ENCODE measurements at regions not wholly inside any gene's neighbourhood (a gene's known extent, or its start where the extent isn't known, plus 50 kb on each side); places are given as distances from the start of the nearest gene placed in this dataset.

DNA sequence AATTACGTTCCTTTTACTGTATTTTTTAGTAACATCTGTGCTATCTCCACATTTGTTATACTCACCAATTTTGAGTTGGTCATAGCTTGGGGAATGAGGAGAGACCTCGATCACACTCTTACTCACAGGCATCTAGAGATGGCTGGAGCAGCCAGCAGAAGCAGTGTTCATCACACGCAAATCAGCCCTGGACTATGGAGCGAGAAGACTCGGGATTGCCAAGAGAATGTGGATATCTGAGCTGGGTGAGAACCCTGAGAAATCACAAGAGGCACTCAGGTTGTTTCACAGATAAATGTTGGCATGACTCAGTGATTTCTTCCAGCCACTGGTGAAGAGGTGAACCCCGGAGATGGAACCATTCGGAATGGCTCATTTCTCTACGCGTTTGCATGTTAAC lies 820.1 kb upstream of the IGFBP3 start:
- no peak for DNase-seq (ENCODE audit: extremely low read depth in 1 of 11, low read depth in 9 of 11, low spot score in 4 of 11)

- no peak for DNase-seq (ENCODE audit: extremely low read depth in 1 of 11, low read depth in 9 of 11, low spot score in 4 of 11)
Measured at GRCh38 chr7:46739518-46740234, 818.6 kb upstream of the IGFBP3 start.

- DNase-seq (ENCODE audit: extremely low read depth in 1 of 11, low read depth in 9 of 11, low spot score in 4 of 11): no peak
Measured at GRCh38 chr7:46738796-46739195, 817.7 kb upstream of the IGFBP3 start.

- no peak for DNase-seq (ENCODE audit: extremely low read depth in 1 of 11, low read depth in 9 of 11, low spot score in 4 of 11)
Measured at GRCh38 chr7:46738165-46738564, 817.1 kb upstream of the IGFBP3 start.

GRCh38 chr7:46725838-46726237 lies 804.8 kb upstream of the IGFBP3 start:
- no peak for DNase-seq (ENCODE audit: extremely low read depth in 1 of 11, low read depth in 9 of 11, low spot score in 4 of 11)

DNA sequence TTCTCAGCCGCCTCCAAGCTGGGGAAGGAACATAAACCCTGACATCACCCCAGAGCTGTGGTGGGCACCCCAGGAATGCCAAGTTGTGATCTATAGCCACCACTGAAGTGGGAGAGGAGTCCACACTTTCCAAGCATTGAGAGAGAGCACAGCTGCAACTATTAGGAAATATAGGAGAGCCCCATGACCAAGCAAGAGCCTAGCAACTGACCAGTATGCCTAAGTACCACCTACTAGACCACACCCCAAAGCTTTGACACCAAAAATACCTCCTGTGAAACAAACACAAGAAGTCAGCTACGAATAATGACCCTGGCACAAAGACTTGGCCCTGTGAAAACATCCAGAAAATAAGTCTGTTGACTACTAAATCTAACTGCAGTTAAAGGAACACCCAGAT lies 804.1 kb upstream of the IGFBP3 start:
- no peak for DNase-seq (ENCODE audit: extremely low read depth in 1 of 11, low read depth in 9 of 11, low spot score in 4 of 11)

- no peak for DNase-seq (ENCODE audit: extremely low read depth in 1 of 11, low read depth in 9 of 11, low spot score in 4 of 11)
Measured at GRCh38 chr7:46723742-46724141, 802.7 kb upstream of the IGFBP3 start.

DNA sequence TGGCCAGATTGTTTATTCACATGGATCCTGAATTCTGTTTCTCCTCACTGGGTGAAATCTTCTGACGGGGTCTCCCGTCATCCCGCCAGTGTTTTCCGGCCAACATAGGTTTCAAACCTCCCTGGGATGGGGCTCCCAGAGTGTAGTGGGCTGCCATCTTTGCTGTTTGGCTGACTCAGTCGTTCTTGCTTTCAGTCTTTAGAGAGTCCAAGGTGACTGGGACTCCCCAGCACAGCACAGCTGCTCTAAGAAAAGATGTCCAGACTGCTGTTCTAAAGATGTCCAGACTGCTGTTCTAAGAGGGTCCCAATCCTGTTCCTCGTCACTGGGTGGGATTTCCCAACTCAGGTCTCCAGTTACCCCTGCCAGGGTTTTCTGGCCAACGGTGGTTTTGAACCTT lies 801.9 kb upstream of the IGFBP3 start:
- no peak for DNase-seq (ENCODE audit: extremely low read depth in 1 of 11, low read depth in 9 of 11, low spot score in 4 of 11)

- no peak for DNase-seq (ENCODE audit: extremely low read depth in 1 of 11, low read depth in 9 of 11, low spot score in 4 of 11)
Measured at GRCh38 chr7:46720761-46721160, 799.7 kb upstream of the IGFBP3 start.

- no peak for DNase-seq (ENCODE audit: extremely low read depth in 1 of 11, low read depth in 9 of 11, low spot score in 4 of 11)
Measured at GRCh38 chr7:46719616-46720015, 798.5 kb upstream of the IGFBP3 start.

- DNase-seq (ENCODE audit: extremely low read depth in 1 of 11, low read depth in 9 of 11, low spot score in 4 of 11): no peak
Measured at GRCh38 chr7:46716926-46717325, 795.9 kb upstream of the IGFBP3 start.

- no peak for DNase-seq (ENCODE audit: extremely low read depth in 1 of 11, low read depth in 9 of 11, low spot score in 4 of 11)
Measured at GRCh38 chr7:46715579-46715978, 794.5 kb upstream of the IGFBP3 start.

GRCh38 chr7:46714904-46715303 lies 793.8 kb upstream of the IGFBP3 start:
- no peak for DNase-seq (ENCODE audit: extremely low read depth in 1 of 11, low read depth in 9 of 11, low spot score in 4 of 11)

DNA sequence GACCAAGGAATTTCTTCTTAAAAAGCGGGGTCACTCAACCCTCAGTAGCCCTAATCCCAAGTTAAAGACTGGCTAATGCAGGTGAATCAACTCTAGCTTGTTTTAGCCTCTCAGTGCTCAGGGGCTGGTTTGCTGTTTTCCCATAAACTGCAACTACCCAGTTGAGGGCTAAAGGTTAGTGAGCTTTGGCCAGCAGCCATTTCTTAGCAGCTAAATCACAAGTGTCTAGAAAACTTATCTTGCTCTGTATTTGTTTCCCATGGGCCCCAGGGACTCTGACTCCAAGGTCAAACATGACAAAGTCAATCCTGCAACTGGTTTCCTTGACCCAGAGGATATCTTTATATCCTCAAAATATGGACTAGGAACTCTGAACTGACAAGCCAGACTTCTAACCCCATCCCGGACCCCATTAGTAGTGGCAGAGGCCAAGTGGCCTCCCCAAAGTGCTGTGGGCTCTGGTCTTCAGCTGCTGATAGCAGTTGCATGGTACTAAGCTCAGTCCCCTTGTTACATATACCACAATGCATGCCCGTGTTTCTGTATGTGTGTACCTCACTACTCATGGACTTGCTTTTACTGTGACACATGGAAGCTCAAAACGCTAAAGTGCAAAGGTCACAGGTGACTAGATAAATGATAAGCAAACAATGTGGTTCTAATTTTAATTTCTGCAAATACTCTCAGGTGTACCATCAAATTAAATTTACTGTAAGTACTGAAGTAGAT lies 793.0 kb upstream of the IGFBP3 start:
- DNase-seq (ENCODE audit: extremely low read depth in 1 of 11, low read depth in 9 of 11, low spot score in 4 of 11): peak in 8 of 11 donors; percentile 24 to 59 (median 40)

DNA sequence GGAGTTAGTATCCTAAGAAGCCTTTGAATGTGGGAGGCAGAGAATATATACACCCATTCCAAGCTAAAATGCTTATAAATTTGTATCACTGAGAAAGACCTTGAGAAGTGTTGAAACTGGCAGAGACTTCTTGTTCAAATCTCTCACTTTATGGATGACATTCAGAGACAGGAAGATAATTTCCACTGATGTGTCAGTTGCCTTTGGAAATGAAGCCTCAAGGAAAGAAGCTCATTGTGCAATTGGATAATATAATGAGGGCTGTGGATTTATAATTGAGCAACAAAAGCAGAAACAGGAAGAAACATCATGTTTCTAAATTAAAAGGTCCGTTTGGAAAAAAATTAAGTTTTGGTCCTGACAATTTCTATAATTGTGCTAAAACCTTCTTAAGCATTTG lies 789.9 kb upstream of the IGFBP3 start:
- no peak for DNase-seq (ENCODE audit: extremely low read depth in 1 of 11, low read depth in 9 of 11, low spot score in 4 of 11)

- DNase-seq (ENCODE audit: extremely low read depth in 1 of 11, low read depth in 9 of 11, low spot score in 4 of 11): no peak
Measured at GRCh38 chr7:46707973-46708372, 786.9 kb upstream of the IGFBP3 start.

DNA sequence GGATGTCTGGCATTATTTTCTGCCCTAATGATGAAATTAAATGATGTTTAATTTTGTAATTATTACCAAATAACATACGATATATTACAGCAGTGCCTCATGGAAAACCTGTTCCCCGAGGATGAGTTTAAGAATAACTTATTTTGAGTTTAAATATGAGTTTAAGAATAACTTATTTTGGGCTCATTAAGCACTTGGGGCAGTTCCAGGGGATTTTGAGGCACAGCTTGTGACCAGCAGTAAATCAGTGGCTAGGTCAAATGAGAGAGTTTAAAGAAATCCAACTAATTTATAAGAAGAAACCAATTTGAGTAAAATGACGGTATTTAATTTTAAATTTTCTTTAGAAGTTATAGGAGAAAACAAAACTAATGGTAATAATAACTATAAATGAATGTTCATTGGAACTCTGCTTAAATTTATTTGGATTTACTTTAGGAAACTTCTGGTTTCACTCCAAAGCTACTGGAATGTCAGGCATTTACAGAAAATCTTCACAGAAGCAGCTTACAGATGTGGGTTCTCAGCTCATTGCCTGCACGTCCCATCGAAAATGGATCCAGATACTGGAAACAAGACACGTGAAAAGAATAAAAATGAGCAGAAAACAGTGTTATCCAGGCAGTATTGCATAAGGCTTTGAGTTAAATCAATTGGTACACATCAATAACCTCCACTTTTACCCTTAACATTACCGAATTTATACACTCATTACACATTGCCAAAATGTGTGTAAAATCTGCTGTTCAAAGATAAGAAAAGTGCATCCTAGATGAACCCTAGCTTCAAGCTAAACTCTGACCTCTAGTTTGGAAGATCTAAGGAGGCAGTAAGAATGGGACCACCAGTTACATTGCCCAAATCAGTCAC lies 784.5 kb upstream of the IGFBP3 start:
- peak in 2 of 11 donors; percentile 35 to 36 for DNase-seq (ENCODE audit: extremely low read depth in 1 of 11, low read depth in 9 of 11, low spot score in 4 of 11)

- DNase-seq (ENCODE audit: extremely low read depth in 1 of 11, low read depth in 9 of 11, low spot score in 4 of 11): no peak
Measured at GRCh38 chr7:46696741-46697140, 775.7 kb upstream of the IGFBP3 start.

GRCh38 chr7:46695051-46695708 lies 774.1 kb upstream of the IGFBP3 start:
- DNase-seq (ENCODE audit: extremely low read depth in 1 of 11, low read depth in 9 of 11, low spot score in 4 of 11): no peak

Data from renal cortex interstitium (tissue), 11 donors.